Mucosa of descending colon (tissue), 3 donors: ENCODE measurements at regions not wholly inside any gene's neighbourhood (a gene's known extent, or its start where the extent isn't known, plus 50 kb on each side); places are given as distances from the start of the nearest gene placed in this dataset.

Experiments used
- ATAC-seq: fragments of 200-7000 bp; cut with Tn5 transposase; one replicate; pipeline ENCODE4 v1.9.1; 2020; ENCODE audit warnings: mild to moderate bottlenecking, moderate library complexity
- DNase-seq, 3 donors: peaks; one replicate each; pipeline ENCODE4 v3.0.0-alpha.2; 2020
- H3K36me3 ChIP-seq: fragments of 200-600 bp; one replicate; pipeline ENCODE4 v1.8.0; 2021; ENCODE audit warnings: low read depth, mild to moderate bottlenecking
- H3K4me1 ChIP-seq: fragments of 200-600 bp; one replicate; pipeline ENCODE4 v1.8.0; 2021; ENCODE audit warnings: low read depth, mild to moderate bottlenecking
- H3K4me3 ChIP-seq: fragments of 200-600 bp; one replicate; pipeline ENCODE4 v1.8.0; 2021; ENCODE audit warnings: mild to moderate bottlenecking
- H3K9me3 ChIP-seq: fragments of 200-600 bp; one replicate; pipeline ENCODE4 v1.8.0; 2021; ENCODE audit warnings: mild to moderate bottlenecking
- intact Hi-C, 2 donors: fragments of 100-400 bp; cut with DNase I in 1 of 2; cut with micrococcal nuclease in 1 of 2; formaldehyde crosslinking; loops; one replicate each; pipeline versions ENCODE4 v1.11.0 to v1.11.1; 2022; cut with DNase I, micrococcal nuclease
- TF ChIP-seq, protein P1 (sequence below): fragments of 200-600 bp; IDR thresholded peaks from one replicate; pipeline ENCODE4 v1.8.0; 2022; ENCODE audit warnings: antibody characterized with exemption, mild to moderate bottlenecking
- donor health status: DM: no; HTN: no; CAD: no; lungs with moderate emphysema.
- donor health status: DM: no; HTN: no; CAD: no.
- donor health status: DM: no; HTN: yes; CAD: no.

DNA sequence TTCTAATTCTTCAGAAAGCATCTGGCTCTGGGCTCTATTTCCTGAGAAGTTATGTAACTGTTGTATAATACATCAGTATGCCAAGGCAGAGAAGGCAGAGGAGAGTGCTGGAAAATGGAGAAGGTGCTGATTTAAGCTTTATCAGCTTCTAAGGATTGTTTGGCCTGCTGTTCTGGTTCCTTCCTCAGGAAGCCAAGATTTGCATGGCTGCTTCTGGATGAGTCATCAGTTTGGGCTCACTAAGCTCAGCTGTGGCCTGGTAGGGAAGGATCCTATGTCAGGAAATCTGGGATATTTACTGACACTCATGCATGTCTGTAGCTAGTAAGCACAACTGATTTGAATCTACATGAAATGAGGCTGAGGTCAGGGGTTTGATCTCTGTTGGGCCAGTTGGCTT is 73.2 kb upstream of the ADGRL4 start:
- intact Hi-C loops: no loop called here
- ATAC-seq (no peak), DNase-seq (peak in 1 of 3 donors; percentile 1)
- H3K9me3 ChIP-seq: no peaks in the 10 kb centered on the region
- H3K4me3 ChIP-seq: no peak overlapping the region
- no peaks in the 10 kb centered on the region for H3K4me1 ChIP-seq
- TF ChIP-seq, protein P1, sequence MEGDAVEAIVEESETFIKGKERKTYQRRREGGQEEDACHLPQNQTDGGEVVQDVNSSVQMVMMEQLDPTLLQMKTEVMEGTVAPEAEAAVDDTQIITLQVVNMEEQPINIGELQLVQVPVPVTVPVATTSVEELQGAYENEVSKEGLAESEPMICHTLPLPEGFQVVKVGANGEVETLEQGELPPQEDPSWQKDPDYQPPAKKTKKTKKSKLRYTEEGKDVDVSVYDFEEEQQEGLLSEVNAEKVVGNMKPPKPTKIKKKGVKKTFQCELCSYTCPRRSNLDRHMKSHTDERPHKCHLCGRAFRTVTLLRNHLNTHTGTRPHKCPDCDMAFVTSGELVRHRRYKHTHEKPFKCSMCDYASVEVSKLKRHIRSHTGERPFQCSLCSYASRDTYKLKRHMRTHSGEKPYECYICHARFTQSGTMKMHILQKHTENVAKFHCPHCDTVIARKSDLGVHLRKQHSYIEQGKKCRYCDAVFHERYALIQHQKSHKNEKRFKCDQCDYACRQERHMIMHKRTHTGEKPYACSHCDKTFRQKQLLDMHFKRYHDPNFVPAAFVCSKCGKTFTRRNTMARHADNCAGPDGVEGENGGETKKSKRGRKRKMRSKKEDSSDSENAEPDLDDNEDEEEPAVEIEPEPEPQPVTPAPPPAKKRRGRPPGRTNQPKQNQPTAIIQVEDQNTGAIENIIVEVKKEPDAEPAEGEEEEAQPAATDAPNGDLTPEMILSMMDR: no peak
- no peaks in the 10 kb centered on the region for H3K36me3 ChIP-seq

DNA sequence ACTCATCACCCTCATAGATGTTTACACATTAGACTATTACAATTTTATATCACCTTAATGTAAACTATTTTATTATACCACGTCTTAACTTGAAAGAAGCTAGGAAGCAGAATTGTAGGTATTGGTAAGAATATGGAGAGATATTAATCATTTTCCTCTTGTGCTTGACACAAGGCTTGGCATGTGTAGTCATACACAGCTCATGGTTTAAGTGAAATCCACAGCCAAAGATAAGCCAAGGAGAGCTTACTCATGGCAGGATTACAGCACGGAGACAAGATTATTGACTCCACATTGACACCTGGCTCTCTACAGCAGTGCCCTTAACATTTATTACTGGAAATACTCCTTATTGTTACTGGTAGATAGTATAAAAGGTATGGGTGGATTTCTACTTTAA is 68.4 kb upstream of the ADGRL4 start:
- DNase-seq (no peak), ATAC-seq (no peak)
- Histone ChIP-seq H3K9me3 (no peaks in the 10 kb centered on the region), H3K36me3 (no peaks in the 10 kb centered on the region), H3K4me1 (no peaks in the 10 kb centered on the region), H3K4me3 (no peak overlapping the region)
- TF ChIP-seq, protein P1: no peak
- intact Hi-C loops: no loop called here

DNA sequence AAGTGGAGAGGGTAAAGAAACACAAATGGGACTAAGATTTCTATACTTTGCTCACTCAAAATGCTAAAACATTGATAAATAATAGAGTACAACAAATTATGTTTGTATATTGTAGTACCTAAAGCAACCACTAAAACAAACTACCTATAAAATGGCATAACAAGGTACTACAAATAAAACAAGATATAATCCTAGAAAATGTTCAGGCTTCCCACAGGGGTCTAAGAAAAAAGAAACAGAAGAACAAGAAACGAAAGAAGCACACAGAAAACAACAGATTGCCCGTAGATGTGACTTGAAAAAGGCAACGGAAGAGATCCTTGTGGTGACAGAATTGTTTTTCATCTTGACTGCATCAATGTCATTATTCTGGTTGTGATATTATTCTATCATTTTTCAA is 63.3 kb upstream of the ADGRL4 start:
- no peak overlapping the region for H3K4me3 ChIP-seq
- H3K4me1 ChIP-seq: no peaks in the 10 kb centered on the region
- intact Hi-C loops: no loop called here
- ATAC-seq: no peak
- H3K9me3 ChIP-seq: no peaks in the 10 kb centered on the region
- H3K36me3 ChIP-seq: no peaks in the 10 kb centered on the region
- TF ChIP-seq, protein P1: no peak
- no peak for DNase-seq

DNA sequence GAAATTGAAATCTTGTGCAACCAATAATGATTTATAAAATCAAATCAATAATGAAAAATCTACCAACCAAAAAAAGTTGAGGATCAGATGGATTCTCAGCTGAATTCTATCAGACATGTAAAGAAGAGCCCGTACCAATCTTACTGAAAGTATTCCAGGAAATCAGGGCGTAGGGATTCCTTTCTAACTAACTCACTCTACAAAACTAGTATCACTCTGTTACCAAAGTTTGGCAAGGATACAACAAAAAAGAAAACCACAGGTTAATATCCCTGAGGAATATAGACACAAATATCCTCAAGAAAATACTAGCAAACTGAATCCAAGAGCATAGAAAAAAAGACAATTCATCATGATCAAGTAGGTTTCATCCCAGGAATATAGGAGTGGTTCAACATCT is 52.8 kb upstream of the ADGRL4 start:
- DNase-seq (no peak), ATAC-seq (no peak)
- no peaks in the 10 kb centered on the region for H3K4me1 ChIP-seq
- no peaks in the 10 kb centered on the region for H3K36me3 ChIP-seq
- H3K4me3 ChIP-seq: no peak overlapping the region
- intact Hi-C loops: no loop called here
- TF ChIP-seq, protein P1: no peak
- H3K9me3 ChIP-seq: peaks cover 12% of the 10 kb centered on the region
